Naive thymus-derived CD4-positive, alpha-beta T cell (primary cell): ENCODE measurements at regions not wholly inside any gene's neighbourhood (a gene's known extent, or its start where the extent isn't known, plus 50 kb on each side); places are given as distances from the start of the nearest gene placed in this dataset.
"Not testable (repeated sequence)": the region's sequence is repeated elsewhere in the genome, so short reads cannot be mapped to it uniquely, and the experiment has no call there.

Source experiments
- ATAC-seq: fragments of 150-1000 bp; cut with Tn5 transposase; 2 replicates; pipeline ENCODE4 v1.10.0; 2021; ENCODE audit warnings: mild to moderate bottlenecking, moderate library complexity
- CTCF ChIA-PET: fragments of 350-600 bp; sonication (Branson Sonifier 250); formaldehyde crosslinking; loops from one replicate; lab custom pipeline; 2021; ENCODE audit warnings: antibody characterized with exemption; lab: Charles Lee
- POLR2A ChIA-PET: fragments of 350-600 bp; sonication (Branson Sonifier 250); formaldehyde crosslinking; loops from one replicate; lab custom pipeline; 2021; ENCODE audit warnings: antibody characterized with exemption, inconsistent platforms; lab: Charles Lee
- DNase-seq, 9 donors: peaks; one replicate each; pipeline versions ENCODE4 v3.0.0 to v3.0.0-alpha.2; 2020 to 2022; ENCODE audit warnings: mixed read lengths in 1 of 9
- H3K27ac ChIP-seq: one replicate; pipeline ENCODE4 v1.7.0; 2013; ENCODE audit warnings: mild to moderate bottlenecking, low read depth, low read length, moderate library complexity
- H3K27me3 ChIP-seq, 2 donors: one replicate each; pipeline ENCODE4 v1.7.0; 2013; ENCODE audit warnings: low read length in 2 of 2, mild to moderate bottlenecking in 2 of 2, moderate library complexity in 2 of 2; ENCODE audit not compliant: control insufficient read depth in 2 of 2, insufficient read depth in 2 of 2
- H3K36me3 ChIP-seq, 3 experiments: 1 replicate in 2 of 3; 2 replicates in 1 of 3; pipeline ENCODE4 v1.7.0; 2013; ENCODE audit warnings: low read length in 3 of 3, mild to moderate bottlenecking in 3 of 3, moderate library complexity in 1 of 3; ENCODE audit not compliant: insufficient read depth in 3 of 3, control insufficient read depth in 2 of 3
- H3K4me1 ChIP-seq, 2 donors: one replicate each; pipeline ENCODE4 v1.7.0; 2013; ENCODE audit warnings: low read length in 2 of 2, mild to moderate bottlenecking in 2 of 2, moderate library complexity in 1 of 2; ENCODE audit not compliant: control insufficient read depth in 2 of 2, insufficient read depth in 2 of 2
- H3K4me3 ChIP-seq: 2 replicates; pipeline ENCODE4 v1.7.0; 2013; ENCODE audit warnings: mild to moderate bottlenecking, low read length
- H3K9me3 ChIP-seq, 3 experiments: 1 replicate in 2 of 3; 2 replicates in 1 of 3; pipeline ENCODE4 v1.7.0; 2013; ENCODE audit warnings: low read length in 3 of 3; ENCODE audit not compliant: control insufficient read depth in 2 of 3
- H3K27ac Mint-ChIP-seq, 9 donors: one replicate each; pipeline ENCODE4 v1.8.0; 2020 to 2022; ENCODE audit warnings: mixed read lengths in 9 of 9, mild to moderate bottlenecking in 8 of 9, moderate library complexity in 5 of 9, inconsistent platforms in 2 of 9
- H3K27me3 Mint-ChIP-seq, 5 donors: one replicate each; pipeline ENCODE4 v1.8.0; 2021 to 2022; ENCODE audit warnings: mixed read lengths in 5 of 5, mild to moderate bottlenecking in 1 of 5
- H3K36me3 Mint-ChIP-seq, 5 donors: one replicate each; pipeline ENCODE4 v1.8.0; 2020 to 2022; ENCODE audit warnings: mixed read lengths in 5 of 5, mild to moderate bottlenecking in 3 of 5, inconsistent platforms in 1 of 5
- H3K4me1 Mint-ChIP-seq, 7 donors: one replicate each; pipeline ENCODE4 v1.8.0; 2020 to 2022; ENCODE audit warnings: mixed read lengths in 7 of 7, mild to moderate bottlenecking in 3 of 7, inconsistent platforms in 1 of 7
- H3K4me3 Mint-ChIP-seq, 10 donors: one replicate each; pipeline ENCODE4 v1.8.0; 2020 to 2022; ENCODE audit warnings: mild to moderate bottlenecking in 10 of 10, mixed read lengths in 10 of 10, moderate library complexity in 6 of 10, inconsistent platforms in 2 of 10
- H3K9me3 Mint-ChIP-seq, 11 donors: one replicate each; pipeline ENCODE4 v1.8.0; 2020 to 2022; ENCODE audit warnings: mixed read lengths in 11 of 11, mild to moderate bottlenecking in 4 of 11, inconsistent platforms in 1 of 11, moderate library complexity in 1 of 11
- intact Hi-C, 2 donors: fragments of 100-400 bp; cut with micrococcal nuclease; formaldehyde crosslinking; loops; one replicate each; pipeline ENCODE4 v1.15.1; 2023

DNA sequence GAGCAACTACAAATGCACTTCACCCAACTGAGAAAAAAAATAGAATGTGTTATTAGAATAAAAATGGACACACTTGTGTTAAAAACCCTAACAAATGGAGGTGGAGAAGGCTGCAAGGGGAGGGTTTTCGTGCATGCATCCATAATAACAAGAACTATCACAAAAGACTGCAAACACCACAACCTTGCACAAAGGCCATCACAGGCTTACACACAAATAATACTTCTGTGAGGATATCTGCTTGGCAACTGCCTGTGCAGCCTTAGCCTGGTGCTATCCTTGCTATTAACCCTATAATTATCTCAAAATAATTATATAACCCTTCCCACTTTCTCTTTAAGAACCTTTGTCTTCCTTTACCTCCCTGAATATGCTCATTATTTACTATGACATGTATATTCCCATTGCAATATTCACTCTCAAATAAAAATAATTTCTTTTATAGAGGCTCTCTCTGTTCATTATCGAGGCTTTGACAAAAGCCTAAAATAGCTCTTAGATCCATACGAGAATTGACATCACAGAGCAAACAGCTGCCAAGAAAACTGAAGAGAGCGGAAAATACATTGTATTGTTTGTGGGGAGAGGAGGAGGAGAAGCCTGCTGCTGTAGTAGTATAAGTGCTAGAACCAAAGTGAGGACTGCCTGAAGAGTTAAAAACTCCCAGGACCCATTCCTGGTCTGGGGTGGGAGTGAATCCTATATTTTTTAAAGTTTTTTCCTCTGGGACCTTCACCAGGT is 1768.7 kb downstream of the BRINP3 start:
- H3K4me3 Mint-ChIP-seq: no peak overlapping the region
- no peak for DNase-seq
- no peaks in the 10 kb centered on the region for H3K36me3 Mint-ChIP-seq
- no peak overlapping the region for H3K27ac ChIP-seq
- no peak for ATAC-seq
- ChIA-PET CTCF (no interaction called here), POLR2A (no interaction called here)
- H3K4me3 ChIP-seq: no peak overlapping the region
- no peak overlapping the region for H3K27ac Mint-ChIP-seq
- intact Hi-C loops: no loop called here
- H3K27me3 ChIP-seq: no peaks in the 10 kb centered on the region
- no peaks in the 10 kb centered on the region for H3K36me3 ChIP-seq
- no peaks in the 10 kb centered on the region for H3K4me1 ChIP-seq
- H3K9me3 ChIP-seq: no peaks in the 10 kb centered on the region
- H3K9me3 Mint-ChIP-seq: peaks cover 0 to 22% (median 5%) of the 10 kb centered on the region in 11 donors
- H3K27me3 Mint-ChIP-seq: no peaks in the 10 kb centered on the region
- H3K4me1 Mint-ChIP-seq: no peaks in the 10 kb centered on the region

DNA sequence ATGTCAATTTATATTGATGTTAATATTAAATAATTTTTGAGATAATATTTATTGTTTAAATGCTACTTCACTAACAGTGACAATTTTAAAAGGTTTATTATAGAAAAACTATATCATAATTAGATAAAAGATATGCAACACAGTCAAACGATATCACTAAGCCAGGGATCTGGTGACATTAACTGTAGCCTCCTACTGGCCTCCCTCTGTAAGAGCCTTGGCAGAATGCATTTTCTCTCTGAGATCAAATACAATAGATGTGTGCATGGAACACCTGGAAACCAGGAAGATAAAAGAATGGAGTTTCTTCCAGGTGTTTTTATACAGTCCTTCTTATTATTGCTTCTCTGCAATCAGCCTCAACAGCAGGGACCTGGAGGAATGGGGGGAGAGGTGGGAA is 1762.1 kb downstream of the BRINP3 start:
- Mint-ChIP-seq H3K4me3 (no peak overlapping the region), H3K4me1 (no peaks in the 10 kb centered on the region), H3K27ac (no peak overlapping the region), H3K9me3 (peaks cover 0 to 12% (median 2%) of the 10 kb centered on the region in 11 donors), H3K27me3 (no peaks in the 10 kb centered on the region), H3K36me3 (no peaks in the 10 kb centered on the region)
- Histone ChIP-seq H3K36me3 (no peaks in the 10 kb centered on the region), H3K27ac (no peak overlapping the region), H3K27me3 (no peaks in the 10 kb centered on the region), H3K9me3 (no peaks in the 10 kb centered on the region), H3K4me3 (no peak overlapping the region), H3K4me1 (no peaks in the 10 kb centered on the region)
- DNase-seq (no peak), ATAC-seq (no peak)
- ChIA-PET POLR2A (no interaction called here), CTCF (no interaction called here)
- intact Hi-C loops: no loop called here

DNA sequence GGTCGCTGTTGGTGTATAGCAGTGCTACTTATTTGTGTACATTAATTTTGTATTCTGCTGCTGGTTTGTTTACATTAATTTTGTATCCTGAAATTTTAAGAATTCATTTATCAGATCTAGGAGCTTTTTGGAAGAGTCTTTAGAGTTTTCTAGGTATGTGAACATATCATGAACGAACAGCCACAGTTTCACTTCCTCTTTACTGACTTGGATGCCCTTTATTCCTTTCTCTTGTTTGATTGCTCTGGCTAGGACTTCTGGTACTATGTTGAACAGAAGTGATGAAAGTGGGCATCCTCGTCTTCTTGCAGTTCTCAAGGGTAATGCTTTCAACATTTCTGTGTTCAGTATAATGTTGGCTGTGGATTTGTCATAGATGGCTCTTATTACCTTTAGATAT is 1757.9 kb downstream of the BRINP3 start:
- peak overlapping the region in 1 of 9 donors; percentile 4 for H3K27ac Mint-ChIP-seq
- H3K9me3 Mint-ChIP-seq: peaks cover 0 to 13% (median 3%) of the 10 kb centered on the region in 11 donors
- Histone ChIP-seq H3K9me3 (no peaks in the 10 kb centered on the region), H3K27ac (no peak overlapping the region), H3K4me3 (no peak overlapping the region), H3K4me1 (no peaks in the 10 kb centered on the region), H3K36me3 (no peaks in the 10 kb centered on the region), H3K27me3 (no peaks in the 10 kb centered on the region)
- DNase-seq: no peak
- intact Hi-C loops: no loop called here
- no peak for ATAC-seq
- H3K4me1 Mint-ChIP-seq: no peaks in the 10 kb centered on the region
- H3K27me3 Mint-ChIP-seq: no peaks in the 10 kb centered on the region
- no peak overlapping the region for H3K4me3 Mint-ChIP-seq
- no peaks in the 10 kb centered on the region for H3K36me3 Mint-ChIP-seq
- CTCF ChIA-PET: no interaction called here
- POLR2A ChIA-PET: no interaction called here

DNA sequence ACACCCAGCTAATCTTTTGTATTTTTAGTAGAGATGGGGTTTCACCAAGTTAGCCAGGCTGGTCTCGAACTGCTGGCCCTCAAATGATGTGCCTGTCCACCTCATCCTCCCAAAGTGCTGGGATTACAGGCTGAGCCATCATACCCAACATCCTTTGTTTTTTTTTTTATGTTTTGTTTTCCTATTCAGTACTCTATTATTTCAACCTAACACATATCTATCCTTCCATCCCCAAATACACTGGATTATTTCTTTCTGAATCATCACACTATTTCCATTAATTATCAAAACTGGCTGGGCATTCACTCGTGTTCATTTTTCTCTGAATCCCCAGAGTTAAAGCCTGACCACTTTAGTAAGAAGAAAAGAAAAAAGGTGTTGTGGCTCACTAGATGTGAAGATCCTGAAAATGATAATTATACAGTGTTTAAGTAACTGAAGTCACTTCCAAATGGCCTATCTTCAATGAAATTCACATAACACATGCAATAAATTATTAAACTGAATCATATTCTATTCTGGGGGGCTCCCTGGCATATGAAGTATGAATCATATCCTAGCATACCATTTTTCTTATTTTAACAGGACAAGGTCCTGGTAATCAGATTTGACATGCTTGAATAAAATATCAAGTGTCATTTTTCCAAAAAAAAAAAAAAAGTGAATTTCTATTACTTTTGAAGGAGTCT is 1754.2 kb downstream of the BRINP3 start:
- H3K9me3 Mint-ChIP-seq: peaks cover 0 to 13% (median 2%) of the 10 kb centered on the region in 11 donors
- H3K27me3 Mint-ChIP-seq: no peaks in the 10 kb centered on the region
- DNase-seq: no peak
- ChIA-PET CTCF (no interaction called here), POLR2A (no interaction called here)
- H3K4me1 ChIP-seq: no peaks in the 10 kb centered on the region
- no peaks in the 10 kb centered on the region for H3K36me3 ChIP-seq
- H3K27ac Mint-ChIP-seq: no peak overlapping the region
- no peaks in the 10 kb centered on the region for H3K27me3 ChIP-seq
- no peak overlapping the region for H3K27ac ChIP-seq
- intact Hi-C loops: no loop called here
- no peaks in the 10 kb centered on the region for H3K9me3 ChIP-seq
- no peak for ATAC-seq
- H3K4me1 Mint-ChIP-seq: no peaks in the 10 kb centered on the region
- no peak overlapping the region for H3K4me3 Mint-ChIP-seq
- H3K4me3 ChIP-seq: no peak overlapping the region
- H3K36me3 Mint-ChIP-seq: no peaks in the 10 kb centered on the region

DNA sequence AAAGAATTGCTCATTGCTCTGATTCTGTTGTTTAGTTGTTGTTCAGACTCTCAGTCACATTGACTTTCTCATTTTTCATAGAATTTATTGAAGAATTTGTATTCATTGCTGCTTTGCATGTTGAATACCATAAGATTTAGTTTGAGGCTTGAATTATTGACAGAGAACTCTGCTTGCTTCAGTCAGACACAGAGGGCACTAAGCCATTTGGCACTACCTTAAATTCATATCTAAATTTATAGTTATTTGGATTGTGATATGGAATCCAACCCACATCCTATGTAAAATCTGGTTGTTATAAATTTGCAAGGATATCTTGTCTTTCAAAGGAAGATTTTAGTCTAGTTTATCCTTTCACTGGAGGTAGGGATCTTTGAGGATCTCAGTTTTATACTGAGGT is 1748.6 kb downstream of the BRINP3 start:
- Histone ChIP-seq H3K4me1 (no peaks in the 10 kb centered on the region), H3K36me3 (no peaks in the 10 kb centered on the region), H3K27ac (no peak overlapping the region), H3K27me3 (no peaks in the 10 kb centered on the region), H3K9me3 (peaks cover 0 to 3% (median 0%) of the 10 kb centered on the region in 3 experiments), H3K4me3 (no peak overlapping the region)
- Mint-ChIP-seq H3K27me3 (no peaks in the 10 kb centered on the region), H3K36me3 (peaks cover 0 to 4% (median 0%) of the 10 kb centered on the region in 5 donors), H3K27ac (no peak overlapping the region), H3K9me3 (peaks cover 0 to 27% (median 10%) of the 10 kb centered on the region in 11 donors), H3K4me1 (no peaks in the 10 kb centered on the region), H3K4me3 (no peak overlapping the region)
- ATAC-seq (no peak), DNase-seq (no peak)
- POLR2A ChIA-PET: no interaction called here
- CTCF ChIA-PET: no interaction called here
- intact Hi-C loops: no loop called here

DNA sequence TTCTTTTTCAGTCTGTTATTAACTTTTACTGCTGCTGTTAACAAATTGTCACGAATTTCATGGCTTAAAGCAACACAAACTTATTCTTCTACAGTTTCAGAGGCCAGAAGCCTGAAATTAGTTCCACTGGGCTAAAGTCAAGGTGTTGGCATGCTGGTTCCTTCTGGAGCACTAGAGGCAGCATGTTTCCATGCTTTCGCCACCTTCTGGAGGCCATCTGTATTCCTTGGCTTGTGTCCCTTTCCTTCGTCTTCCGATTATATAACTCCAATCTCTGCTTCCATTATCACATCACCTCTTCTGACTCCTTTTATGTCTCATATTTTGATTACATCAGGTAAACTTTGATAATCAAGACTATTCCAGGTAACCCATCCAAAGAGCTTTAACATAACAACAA is 1742.1 kb downstream of the BRINP3 start:
- ATAC-seq (no peak), DNase-seq (no peak)
- POLR2A ChIA-PET: no interaction called here
- peaks cover 1 to 17% (median 9%) of the 10 kb centered on the region in 11 donors for H3K9me3 Mint-ChIP-seq
- Histone ChIP-seq H3K27me3 (no peaks in the 10 kb centered on the region), H3K27ac (no peak overlapping the region), H3K4me3 (no peak overlapping the region), H3K36me3 (no peaks in the 10 kb centered on the region), H3K9me3 (peaks cover 0 to 3% (median 0%) of the 10 kb centered on the region in 3 experiments), H3K4me1 (no peaks in the 10 kb centered on the region)
- no peak overlapping the region for H3K4me3 Mint-ChIP-seq
- H3K27me3 Mint-ChIP-seq: no peaks in the 10 kb centered on the region
- intact Hi-C loops: no loop called here
- H3K4me1 Mint-ChIP-seq: no peaks in the 10 kb centered on the region
- CTCF ChIA-PET: no interaction called here
- H3K27ac Mint-ChIP-seq: no peak overlapping the region
- peaks cover 0 to 8% (median 0%) of the 10 kb centered on the region in 5 donors for H3K36me3 Mint-ChIP-seq

DNA sequence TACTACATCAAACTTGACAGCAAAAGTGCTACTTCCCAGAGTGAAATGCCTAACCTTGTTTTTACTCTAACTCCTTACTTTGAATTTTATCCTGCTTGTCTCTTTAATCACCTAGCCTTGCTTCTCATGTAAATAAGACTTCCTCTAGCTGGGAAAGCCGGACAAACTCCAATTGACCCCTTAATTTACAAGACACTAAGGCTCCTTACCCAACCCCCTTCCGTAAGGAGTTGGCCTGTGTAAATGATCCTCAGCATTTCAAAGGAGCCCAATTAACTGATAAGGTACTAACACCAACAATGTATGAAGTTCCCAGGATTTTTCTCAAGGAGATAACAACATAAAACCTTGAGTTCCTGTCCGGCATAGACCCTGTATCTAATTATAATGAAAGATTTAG is 1728.4 kb downstream of the BRINP3 start:
- H3K36me3 ChIP-seq, DNase-seq, H3K9me3 ChIP-seq, H3K27me3 ChIP-seq, intact Hi-C loops, H3K27ac ChIP-seq, H3K36me3 Mint-ChIP-seq, ATAC-seq, H3K4me1 Mint-ChIP-seq, H3K27me3 Mint-ChIP-seq, CTCF ChIA-PET, H3K4me1 ChIP-seq, POLR2A ChIA-PET, H3K27ac Mint-ChIP-seq, H3K4me3 Mint-ChIP-seq, H3K4me3 ChIP-seq: not testable (repeated sequence)
- peaks cover 3 to 35% (median 8%) of the 10 kb centered on the region in 11 donors for H3K9me3 Mint-ChIP-seq
